ENCODE measurements at regions not wholly inside any gene's neighbourhood (a gene's known extent, or its start where the extent isn't known, plus 50 kb on each side); places are given as distances from the start of the nearest gene placed in this dataset.

GRCh38 chr12:114192013-114192412 is 213.9 kb downstream of the TBX5 start:
- no peak overlapping the region for H3K4me3 ChIP-seq
- H3K36me3 ChIP-seq, result no peaks in the 10 kb centered on the region
- peaks cover 0 to 6% (median 0%) of the 10 kb centered on the region in 9 donors for H3K4me1 ChIP-seq
- H3K9me3 ChIP-seq, result peaks cover 0 to 7% (median 0%) of the 10 kb centered on the region in 11 donors
- H3K27ac ChIP-seq, result no peak overlapping the region
- ATAC-seq (no peak), DNase-seq (no peak)
- TF ChIP-seq CTCF (IDR thresholded peaks at IDR 0.05), result no peak
- H3K27me3 ChIP-seq, result no peaks in the 10 kb centered on the region
- intact Hi-C loops (cut with DNase I), result no loop called here
- WGBS, 2 donors, result 78 to 91% methylated on average over 4 of the region's 4 CpGs

GRCh38 chr12:114191581-114191980 is 214.4 kb downstream of the TBX5 start:
- no peak for DNase-seq

DNA sequence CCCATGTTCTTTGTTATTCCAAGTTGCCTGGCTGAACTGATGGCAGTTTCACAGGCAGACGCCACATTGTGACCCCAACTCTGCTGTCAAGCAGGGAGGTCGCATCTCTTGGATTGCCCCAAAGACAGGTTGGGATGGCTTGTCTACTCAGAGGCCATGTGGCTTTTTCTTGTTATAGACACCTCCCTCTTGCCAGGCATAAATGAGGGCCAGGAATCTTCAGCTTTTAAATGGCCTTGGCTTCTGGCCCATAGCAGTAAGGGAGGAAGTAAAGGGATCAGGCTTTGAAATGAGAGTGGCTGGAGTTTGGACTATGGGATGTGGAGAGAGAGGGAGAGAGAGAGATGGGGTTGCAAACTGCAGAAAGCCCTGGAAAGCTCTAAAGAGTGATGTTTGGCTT is 215.0 kb downstream of the TBX5 start:
- intact Hi-C loops (cut with DNase I), result no loop called here
- no peak for TF ChIP-seq CTCF (IDR thresholded peaks at IDR 0.05)
- no peak for DNase-seq
- Histone ChIP-seq H3K27me3 (no peaks in the 10 kb centered on the region), H3K9me3 (peaks cover 0 to 7% (median 0%) of the 10 kb centered on the region in 11 donors), H3K27ac (no peak overlapping the region), H3K4me3 (no peak overlapping the region), H3K4me1 (peaks cover 0 to 9% (median under 1%) of the 10 kb centered on the region in 9 donors), H3K36me3 (no peaks in the 10 kb centered on the region)
- ATAC-seq, result peak; percentile 25 to 85 (median 54)
- WGBS, 2 donors, result 43 to 56% methylated on average over 2 of the region's 2 CpGs

More at GRCh38 chr12:114191581-114191980, 214.4 kb downstream of the TBX5 start:
- 58 to 59% methylated on average over 6 of the region's 6 CpGs for WGBS, 2 donors
- intact Hi-C loops (cut with DNase I), result no loop called here
- H3K27me3 ChIP-seq, result no peaks in the 10 kb centered on the region
- no peak overlapping the region for H3K4me3 ChIP-seq
- no peak for TF ChIP-seq CTCF (IDR thresholded peaks at IDR 0.05)
- H3K36me3 ChIP-seq, result no peaks in the 10 kb centered on the region
- no peak for ATAC-seq
- H3K27ac ChIP-seq, result no peak overlapping the region
- H3K9me3 ChIP-seq, result peaks cover 0 to 7% (median 0%) of the 10 kb centered on the region in 11 donors
- H3K4me1 ChIP-seq, result peaks cover 0 to 6% (median 0%) of the 10 kb centered on the region in 9 donors

DNA sequence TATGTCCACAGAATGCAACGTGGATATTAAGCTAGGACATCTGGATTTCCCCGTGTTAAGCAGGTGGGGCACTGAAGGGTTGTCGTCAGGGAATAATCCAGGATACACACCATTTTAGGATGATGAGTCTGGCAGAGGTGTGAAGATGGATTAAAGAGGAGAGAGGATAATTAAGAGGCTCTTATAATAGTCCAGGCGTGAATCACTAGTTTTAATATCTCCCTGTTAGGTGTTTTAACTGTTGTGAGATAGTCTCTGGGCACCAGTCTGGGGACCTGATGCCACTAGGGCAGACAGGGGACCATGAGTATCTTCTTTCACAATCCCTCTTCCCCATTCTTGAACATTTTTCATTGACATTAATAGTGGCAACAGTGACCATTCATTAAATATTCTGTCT is 216.7 kb downstream of the TBX5 start:
- DNase-seq (no peak), ATAC-seq (no peak)
- no peak overlapping the region for H3K27ac ChIP-seq
- H3K27me3 ChIP-seq, result peaks cover 0 to 10% (median 0%) of the 10 kb centered on the region in 7 donors
- WGBS, 2 donors, result 80 to 87% methylated on average over 4 of the region's 4 CpGs
- intact Hi-C loops (cut with DNase I), result no loop called here
- H3K36me3 ChIP-seq, result no peaks in the 10 kb centered on the region
- H3K9me3 ChIP-seq, result peaks cover 0 to 7% (median 0%) of the 10 kb centered on the region in 11 donors
- H3K4me3 ChIP-seq, result no peak overlapping the region
- H3K4me1 ChIP-seq, result peaks cover 0 to 18% (median 6%) of the 10 kb centered on the region in 9 donors
- TF ChIP-seq CTCF (IDR thresholded peaks at IDR 0.05), result no peak
